ENCODE measurements at regions not wholly inside any gene's neighbourhood (a gene's known extent, or its start where the extent isn't known, plus 50 kb on each side); places are given as distances from the start of the nearest gene placed in this dataset.
"Not testable (repeated sequence)": the region's sequence is repeated elsewhere in the genome, so short reads cannot be mapped to it uniquely, and the experiment has no call there.

DNA sequence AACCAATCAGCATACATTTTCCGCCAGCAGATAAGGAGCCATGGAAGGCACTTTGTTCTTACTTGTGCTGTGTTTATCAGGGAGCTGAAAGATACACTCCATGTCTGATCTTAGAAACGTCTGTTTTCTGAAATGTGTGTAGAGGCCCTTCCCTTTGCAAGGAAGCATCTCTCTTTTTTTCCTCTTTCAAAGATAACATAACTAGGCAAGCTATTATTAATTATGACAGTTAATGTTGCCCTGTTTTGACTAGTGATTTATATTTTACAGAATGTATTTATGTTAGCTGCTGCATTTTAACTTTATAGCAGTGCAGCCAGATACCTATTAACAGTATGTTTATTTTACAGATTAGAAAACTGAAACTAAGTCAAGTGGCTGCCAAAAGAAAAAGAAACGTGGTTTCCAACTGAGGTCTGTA lies 683.2 kb upstream of the IGFBP3 start:
- no peak for DNase-seq

DNA sequence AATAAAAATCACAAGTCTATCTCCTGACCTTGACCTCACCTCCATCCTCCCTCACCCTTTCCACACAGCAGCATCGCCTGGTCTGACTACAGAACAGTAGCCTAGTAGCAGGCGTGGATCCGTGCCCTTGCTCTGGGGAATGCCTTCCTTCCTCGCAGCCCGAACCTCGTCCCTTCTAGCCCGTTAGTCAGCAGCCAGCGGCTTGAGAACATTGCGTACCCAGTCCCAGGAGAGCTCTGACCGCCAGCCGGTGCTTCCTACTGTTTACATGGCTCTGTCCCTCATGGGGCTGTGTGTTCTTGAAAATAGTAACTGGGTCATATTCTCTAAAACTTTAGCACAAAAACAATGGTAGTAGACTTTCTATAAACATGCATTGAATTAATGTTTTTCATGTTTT lies 682.7 kb upstream of the IGFBP3 start:
- DNase-seq = no peak

DNA sequence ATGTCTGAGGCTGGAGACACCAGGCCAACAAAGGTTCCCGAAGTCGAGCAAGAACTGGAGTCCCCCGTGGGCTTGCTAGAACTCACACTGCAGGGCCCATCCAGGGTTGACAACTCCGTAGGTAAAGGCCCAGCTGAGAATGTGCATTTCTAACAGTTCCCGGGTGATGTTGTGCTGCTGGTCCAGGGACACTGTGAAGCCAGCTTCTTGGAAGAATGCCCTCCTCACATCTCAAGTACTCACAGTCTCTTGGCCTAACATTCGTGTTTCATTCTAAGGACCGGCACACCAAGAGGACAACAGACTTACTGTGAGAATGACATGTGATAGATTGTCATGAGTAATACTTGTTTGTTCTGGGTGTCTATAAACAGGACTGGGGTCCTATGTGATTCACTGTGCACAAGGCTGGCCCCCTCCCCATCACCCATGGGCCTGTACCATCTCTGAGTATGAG lies 682.3 kb upstream of the IGFBP3 start:
- DNase-seq = no peak

DNA sequence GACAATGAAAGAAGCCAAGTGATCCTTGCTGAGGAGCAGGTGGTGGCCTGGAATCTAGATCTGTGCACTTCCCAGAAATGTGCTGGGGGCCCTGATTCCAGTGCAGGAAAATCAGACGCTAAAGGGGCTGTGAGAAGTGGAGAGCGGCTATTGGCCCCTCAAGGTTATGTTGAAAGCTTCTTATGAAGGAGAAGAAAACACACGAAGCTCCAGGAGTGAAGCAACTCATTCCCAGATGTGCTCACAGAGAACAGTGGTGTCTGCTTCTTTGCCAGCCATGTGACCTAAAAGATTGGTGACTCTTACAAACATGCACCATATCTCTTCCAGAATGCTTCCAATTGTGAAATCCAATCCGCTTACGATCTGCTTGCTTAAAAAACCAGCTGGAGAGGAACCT lies 679.3 kb upstream of the IGFBP3 start:
- DNase-seq = no peak

DNA sequence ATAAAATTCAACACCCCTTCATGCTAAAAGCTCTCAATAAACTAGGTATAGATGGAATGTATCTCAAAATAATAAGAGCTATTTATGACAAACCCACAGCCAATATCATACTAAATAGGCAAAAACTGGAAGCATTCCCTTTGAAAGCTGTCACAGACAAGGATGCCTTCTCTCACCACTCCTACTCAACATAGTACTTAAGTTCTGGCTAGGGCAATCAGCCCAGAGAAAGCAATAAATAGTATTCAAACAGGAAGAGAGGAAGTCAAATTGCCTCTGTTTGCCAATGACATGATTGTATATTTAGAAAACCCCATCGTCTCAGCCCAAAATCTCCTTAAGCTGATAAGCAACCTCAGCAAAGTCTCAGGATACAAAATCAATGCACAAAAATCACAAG lies 673.8 kb upstream of the IGFBP3 start:
- DNase-seq = not testable (repeated sequence)

DNA sequence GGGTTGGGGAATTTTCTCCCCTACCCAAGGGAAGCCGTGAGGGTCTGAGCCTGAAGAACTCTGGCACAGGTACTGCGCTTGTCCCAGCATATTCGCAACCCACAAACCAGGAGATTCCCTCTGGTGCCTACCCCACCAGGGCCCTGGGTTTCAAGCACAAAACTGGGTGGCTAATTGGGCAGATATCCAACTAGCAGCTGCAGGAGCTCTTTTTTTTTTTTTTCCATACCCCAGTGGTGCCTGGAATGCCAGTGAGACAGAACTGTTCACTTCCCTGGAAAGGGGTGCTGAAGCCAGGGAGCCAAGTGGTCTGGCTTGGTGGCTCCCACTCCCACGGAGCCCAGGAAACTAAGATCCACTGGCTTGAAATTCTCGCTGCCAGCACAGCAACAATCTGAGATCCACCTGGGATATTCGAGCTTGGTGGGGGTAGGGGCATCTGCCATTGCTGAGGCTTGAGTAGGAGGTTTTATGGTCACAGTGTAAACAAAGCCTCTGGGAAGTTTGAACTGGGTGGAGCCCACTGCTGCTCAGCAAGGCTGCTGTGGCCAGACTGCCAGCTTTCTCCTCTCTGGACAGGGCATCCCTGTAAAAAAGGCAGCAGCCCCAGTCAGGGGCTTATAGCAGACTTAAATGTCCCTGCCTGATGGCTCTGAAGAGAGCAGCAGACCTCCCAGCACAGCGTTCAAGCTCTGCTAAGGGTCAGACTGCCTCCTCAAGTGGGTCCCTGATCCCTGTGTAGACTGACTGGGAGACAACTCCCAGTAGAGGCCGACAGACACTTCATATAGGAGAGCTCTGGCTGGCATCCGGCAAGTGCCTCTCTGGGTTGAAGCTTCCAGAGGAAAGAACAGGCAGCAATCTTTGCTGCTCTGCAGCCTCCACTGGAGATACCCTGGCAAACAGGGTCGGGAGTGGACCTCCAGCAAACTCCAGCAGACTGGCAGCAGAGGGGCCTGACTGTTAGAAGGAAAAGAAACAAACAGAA lies 670.1 kb upstream of the IGFBP3 start:
- DNase-seq = not testable (repeated sequence)

DNA sequence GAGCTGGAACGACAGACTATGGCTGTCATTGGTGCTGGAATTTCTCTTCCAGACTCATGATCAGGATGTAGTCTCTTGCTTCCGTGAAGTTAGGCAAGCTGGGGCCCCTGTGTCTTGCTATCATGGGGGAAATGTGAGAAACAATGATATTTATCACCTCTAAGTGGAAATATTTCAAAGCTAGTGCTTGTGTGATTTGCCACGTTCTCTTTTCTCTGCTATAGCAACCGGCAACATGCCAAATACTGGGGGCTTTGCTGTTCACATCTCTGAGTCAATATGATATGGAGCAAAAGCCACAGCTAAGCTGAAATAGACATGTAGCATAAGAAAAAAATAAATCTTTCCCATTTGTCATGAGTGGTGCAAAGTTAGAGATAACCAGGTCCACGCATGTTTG lies 668.2 kb upstream of the IGFBP3 start:
- no peak for DNase-seq

DNA sequence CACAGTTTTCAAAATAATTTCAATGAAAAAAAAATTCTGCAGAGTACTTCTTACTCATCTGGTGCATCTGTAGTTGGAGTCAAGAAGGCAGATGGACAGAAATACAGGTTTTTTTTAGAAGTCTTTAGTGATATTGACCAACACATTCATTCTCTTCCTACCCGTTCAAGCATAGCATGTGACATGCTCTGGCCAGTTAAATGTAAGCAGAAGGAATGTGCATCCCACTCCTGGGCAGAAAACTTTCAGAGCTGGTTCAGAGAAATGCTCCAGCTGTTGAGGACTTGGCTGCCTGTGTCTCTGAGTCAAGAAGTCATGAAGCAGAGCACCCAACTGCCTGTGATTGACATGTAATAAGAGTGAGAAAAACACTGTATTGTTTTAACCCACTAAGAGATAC lies 665.3 kb upstream of the IGFBP3 start:
- no peak for DNase-seq

DNA sequence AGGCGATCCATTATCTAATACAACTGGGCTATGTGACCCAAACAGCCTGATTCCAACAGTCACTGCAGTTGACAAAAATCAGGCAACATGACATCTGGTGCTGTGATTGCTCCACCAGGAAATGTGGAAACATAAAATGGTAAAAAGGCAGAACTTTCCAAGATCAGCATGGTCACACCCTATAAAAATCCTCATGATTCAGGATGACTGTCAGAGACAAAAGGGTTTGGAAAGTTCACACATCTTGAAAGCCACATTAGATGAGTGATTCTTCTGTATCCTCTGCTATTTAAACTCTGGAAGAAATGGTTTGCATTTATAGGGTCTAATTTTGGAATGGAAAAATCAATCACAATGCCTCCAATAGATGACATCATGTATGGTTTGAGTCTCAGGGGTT lies 662.6 kb upstream of the IGFBP3 start:
- no peak for DNase-seq

DNA sequence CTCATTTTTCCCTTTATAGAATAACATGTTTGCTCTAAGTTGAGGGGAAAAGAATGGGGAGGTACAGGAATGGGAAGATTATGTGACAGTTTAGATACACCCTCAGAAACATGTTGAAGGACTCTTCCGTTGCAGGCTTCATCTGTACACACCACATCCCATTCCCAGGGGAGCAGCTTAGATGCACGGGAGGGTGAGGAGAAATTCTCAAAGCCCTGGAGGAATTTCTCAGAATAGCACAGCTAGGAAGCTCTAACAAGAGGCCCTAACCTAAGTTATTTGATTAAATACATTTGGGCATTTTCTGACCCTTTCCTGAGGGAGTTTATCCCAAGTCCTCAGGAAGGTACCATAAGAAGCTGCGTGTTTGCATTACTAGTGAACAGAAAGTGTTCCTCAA lies 660.2 kb upstream of the IGFBP3 start:
- DNase-seq = no peak

DNA sequence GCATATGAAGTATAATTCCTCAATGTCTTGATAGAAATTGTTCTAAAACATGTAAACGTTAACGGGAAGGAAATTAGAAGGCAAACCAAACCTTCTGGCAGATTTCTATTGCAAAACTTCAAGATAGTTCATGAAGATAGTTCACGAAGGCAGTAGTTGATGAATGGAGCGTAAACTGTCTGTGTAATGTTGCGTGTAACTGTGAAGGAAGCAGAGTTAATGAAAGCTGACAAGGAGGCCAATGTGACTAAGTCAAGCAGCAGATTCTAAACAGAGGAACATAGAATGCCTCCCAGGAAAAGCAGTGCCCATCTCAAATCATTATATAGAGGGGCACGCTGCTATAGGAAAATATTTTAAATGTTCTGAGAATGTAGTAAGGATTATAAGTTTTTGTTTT lies 659.7 kb upstream of the IGFBP3 start:
- no peak for DNase-seq

DNA sequence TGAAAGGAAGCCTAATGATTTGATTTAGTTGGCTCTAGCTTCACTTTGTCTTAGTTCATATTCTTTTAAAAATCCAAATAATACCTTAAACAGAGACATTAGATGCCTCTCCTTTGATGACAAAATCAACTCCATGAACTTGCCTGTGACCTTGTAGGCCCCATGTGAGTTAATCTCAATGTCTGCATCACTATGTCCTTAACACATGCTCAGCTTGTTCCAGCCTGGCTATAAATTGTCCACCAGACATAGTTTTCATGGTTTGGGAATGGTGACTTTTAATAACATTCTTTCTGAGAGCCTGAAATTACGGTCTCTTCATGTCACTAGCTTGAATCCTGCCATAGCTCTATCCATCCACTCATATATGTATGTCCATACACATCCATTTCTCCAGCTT lies 656.3 kb upstream of the IGFBP3 start:
- no peak for DNase-seq

DNA sequence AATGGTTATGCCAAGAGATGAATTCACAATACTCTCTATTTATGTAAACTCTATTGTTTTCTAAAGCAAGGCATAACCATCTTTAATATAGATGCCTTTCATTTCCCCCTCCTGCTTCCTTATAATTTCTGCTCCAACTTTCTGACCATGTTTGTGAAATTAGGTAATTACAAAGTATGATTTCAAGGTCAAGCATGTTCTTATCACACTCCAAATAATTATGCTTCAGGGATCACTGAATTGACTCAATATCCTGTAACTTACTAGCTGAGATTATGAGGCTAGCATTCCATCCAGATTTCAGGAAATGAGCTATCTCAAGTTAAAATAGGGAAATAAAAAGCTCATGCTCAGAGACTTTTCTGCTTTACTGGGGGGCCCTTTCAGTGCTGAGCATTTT lies 655.9 kb upstream of the IGFBP3 start:
- no peak for DNase-seq

DNA sequence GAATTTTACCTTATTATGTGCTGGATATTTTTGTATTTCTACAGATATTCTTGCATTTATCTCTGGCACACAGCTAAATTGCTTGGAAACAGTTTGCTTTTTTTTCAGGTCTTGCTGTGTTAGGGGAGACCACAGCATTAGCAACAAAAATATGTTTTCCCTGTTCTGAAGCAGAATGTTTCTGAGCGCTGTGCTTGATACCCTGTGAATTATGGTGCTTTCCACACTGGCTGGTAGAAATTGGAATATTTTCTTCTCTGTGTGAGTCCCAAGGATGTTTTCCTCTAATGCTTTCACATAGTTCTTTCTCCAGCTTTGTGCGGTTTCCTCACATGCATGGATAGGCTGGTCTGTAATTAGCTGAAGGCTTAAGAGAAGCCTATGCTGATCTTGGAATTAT lies 651.6 kb upstream of the IGFBP3 start:
- DNase-seq = no peak

DNA sequence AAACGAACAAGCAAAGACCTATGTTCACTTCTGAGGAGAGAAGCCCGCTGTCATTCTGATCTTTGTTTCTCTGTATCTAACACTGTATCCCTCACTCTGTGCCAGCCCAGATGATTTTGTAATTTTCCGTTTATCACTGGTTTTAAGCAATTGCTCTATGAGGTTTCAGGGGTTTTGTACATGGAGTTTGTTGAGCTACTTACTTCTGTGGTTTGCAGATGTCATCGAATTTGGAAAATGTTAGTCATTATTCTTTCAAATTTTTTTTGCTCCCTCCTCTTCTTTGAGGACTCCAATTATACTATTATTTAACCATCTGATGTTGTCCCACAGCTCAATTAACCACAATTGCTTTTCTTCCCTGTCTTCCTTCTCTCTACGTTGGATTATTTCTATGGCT lies 650.9 kb upstream of the IGFBP3 start:
- DNase-seq = no peak

DNA sequence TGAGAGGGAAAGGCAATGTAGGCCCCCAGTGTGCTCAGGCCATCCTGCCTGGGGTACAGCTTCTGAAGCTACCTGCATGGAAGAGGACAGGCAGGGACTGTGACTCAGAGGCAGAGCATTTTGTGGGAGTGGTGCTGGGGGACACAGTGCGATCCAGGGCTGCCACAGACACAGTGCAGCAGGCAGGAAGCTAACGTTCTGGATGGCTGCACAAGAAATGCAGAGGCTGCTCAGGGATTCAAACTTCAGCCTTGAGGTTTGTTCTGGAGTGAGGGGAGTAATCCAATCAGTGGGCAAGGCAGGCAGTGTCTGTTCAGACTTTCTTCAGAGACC lies 648.0 kb upstream of the IGFBP3 start:
- DNase-seq = no peak

DNA sequence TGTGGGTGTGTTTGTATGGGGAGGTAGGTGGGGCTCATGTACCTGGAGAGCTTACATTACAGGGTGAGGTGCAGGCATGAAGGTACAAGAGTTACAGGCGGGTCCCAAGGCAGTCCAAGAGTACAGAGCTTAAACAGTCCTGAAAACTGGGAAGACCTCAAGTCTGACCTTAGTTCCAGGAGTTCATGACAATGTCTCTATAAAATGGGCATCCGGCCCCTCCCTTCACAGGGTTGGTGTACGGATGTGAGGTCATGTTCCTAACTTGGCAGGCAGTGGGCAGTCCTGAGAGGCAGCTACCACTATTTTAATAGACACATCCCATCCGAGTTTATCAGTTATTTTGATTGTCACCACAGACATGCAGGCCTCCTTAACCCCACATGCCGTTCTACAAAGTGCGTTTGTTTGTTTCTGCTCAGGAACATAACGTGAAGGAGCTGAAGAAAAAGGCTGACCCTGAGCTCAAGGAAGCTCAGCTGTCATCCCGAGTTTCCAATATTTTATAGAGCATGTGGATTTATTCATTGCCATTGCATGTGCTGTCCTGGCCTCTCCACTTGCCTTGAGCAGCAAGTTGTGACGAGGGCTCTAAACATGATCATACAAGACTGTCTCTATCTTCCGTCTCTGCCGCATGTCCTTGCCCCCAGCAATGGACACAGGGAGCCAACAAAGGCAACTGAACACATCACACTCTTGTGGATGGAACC lies 647.5 kb upstream of the IGFBP3 start:
- DNase-seq = no peak

DNA sequence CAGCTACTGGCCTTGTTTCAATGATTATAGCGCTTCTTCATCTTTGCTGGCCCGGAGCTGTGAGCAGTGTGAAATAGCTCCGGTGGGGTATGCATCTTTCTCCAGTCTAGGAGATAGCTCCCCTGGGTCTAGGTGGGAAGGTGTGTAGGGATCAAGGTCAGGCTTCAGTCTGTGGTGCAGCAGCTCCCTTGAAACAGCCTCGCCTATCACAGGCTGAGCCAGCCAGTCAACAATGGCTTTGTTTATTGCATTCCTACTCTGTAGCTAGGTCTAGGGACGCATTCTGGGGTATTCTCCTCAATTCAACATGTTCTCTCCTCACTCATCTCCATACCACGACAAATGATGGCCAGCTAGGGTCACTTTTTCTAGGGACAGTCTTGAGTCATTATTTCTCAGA lies 646.8 kb upstream of the IGFBP3 start:
- DNase-seq = no peak

DNA sequence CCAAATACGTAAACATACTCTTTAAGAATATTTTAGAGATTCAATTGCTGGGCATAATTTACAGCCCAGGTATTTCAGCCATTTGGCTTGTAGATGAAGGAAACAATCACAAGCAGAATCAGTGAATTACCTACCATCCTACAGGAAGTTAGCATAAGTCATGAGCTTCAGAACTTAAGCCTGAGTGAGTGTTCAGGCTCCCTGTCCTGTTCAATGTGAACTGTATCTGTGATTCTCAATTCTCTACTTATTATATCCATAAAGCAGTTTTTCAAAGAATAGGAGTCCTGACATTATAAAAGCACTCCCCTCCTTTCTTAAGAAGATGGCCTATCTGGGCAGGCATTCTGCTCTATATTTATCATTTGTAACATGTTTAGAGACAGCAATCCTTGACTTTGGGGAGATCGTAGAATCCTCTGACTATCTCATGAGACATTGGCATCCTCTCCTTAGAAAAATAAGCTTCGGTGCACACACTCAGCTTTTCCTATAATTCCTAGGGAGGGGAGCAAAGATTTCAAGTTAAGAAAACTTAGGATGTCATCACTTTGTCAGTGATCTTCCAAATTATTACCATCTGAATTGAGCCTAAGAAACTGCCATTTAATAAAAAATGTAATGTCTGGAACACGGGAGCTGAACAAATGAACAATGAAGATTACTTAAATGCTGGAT lies 645.2 kb upstream of the IGFBP3 start:
- no peak for DNase-seq

DNA sequence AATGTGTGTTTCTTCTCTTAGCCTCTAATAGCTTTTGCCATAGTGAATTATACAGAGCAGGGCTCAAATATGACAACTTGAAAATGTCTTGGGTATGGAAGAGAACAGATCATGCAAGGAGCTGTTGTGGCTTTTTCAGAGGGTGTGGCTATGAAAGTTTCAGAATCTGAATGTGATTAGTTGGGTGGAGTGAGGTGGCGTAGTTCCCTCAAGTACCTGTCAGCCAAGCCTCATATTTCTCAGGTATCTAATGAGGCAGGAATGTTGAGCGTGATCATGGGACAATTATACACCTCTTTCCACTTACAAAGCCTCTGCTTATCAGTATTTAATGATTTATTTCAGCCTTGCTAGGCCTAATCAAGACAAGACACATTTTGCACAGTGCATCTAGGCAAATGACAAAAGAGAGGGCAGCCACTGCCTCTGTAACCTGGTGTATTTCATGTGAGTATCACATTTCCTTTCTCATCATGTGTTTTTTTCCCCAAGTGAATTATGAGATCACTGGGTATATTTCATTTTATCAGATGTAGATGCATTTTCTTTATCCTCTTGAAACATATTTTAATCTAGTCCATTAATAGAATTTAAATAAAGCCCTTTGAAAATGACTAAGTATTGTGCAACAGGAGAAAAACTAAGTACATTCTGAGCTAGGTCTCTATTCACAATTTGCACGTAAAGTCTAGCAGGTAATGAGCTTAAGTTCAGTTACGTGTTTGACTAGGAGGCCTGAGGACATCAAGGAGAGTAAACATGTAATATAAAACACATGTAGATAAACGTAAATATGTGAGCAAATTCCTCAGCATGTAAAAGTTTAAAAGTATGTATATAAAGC lies 644.4 kb upstream of the IGFBP3 start:
- no peak for DNase-seq

DNA sequence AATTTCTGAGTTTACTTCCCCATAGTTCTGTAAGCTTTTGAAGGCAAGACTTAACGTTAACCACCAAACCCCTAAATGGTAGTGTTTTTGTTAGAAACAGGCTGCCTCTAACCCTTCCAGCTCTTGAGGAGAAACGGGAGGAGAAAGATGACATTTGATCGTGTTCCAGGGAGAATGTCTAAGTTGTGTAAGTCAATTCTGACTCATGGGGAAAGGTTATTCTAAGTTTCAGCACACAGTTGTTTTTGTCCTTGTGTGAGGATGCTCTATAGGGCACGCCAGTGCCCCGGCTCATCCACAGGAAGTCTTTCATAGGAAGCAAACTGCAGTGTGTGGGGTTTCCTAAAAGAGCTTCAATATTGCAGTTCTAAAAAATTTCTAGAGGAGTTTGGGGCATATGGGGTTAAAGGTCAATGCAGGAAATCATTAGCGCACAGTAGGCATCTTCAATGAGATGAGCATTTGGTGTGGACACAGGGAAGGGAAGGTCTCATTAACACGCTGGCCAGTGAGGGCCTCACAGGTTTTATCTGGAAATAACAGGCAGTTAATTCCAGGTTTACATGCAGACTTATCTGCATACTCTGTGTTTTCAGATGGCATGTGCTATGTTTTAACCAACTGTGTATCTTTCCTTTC lies 638.2 kb upstream of the IGFBP3 start:
- DNase-seq = no peak

DNA sequence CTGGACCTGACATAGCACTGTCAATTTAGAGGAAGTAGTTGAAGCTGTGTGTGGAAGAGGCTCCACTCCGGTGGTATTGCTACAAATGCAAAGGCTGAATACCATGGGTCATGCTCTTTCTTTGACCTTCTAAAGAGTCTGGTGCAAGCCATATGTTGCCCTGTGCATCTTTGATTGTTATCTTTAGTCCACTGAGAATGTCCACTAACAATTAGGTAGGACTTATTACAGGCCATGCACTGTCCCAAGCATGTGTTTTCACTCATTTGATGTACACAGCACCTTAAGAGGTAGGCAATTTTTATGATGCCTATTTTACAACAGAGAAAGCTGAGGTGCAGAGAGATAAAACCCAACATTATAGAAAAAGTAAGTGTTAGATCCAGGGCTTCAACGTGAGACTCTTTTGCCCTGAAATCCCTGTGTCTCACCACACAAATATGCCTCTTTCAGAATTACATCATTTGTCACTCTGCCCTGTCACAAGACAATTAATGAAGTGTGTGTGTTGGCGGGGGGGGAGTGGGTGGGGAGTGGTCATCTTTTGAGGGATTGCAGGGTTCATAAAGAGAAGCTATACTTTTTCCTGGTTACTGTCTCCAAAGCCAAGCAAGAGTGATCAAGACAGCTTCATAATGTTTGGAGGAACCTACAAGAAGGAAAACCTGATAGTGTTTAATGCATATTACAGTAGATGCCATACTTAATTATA lies 637.6 kb upstream of the IGFBP3 start:
- no peak for DNase-seq
